Stimulated activated CD8-positive, alpha-beta memory T cell treated with anti-CD3 and anti-CD28 coated beads, Interleukin-4, amount 100 ng/mL, for 48 hours (primary cell): ENCODE measurements at regions not wholly inside any gene's neighbourhood (a gene's known extent, or its start where the extent isn't known, plus 50 kb on each side); places are given as distances from the start of the nearest gene placed in this dataset.

ENCODE experiments used
- DNase-seq: peaks from one replicate; pipeline ENCODE4 v3.0.0-alpha.2; 2020

- no peak for DNase-seq
These were observed 123.8 kb upstream of the RTL1 start for GRCh38 chr14:101027291-101027690.

GRCh38 chr14:101027966-101028365, 124.4 kb upstream of the RTL1 start:
- no peak for DNase-seq

- no peak for DNase-seq
These were observed 125.6 kb upstream of the RTL1 start for GRCh38 chr14:101028971-101029667.

GRCh38 chr14:101029668-101030290, 126.3 kb upstream of the RTL1 start:
- DNase-seq: no peak

GRCh38 chr14:101030586-101030985, 127.1 kb upstream of the RTL1 start:
- DNase-seq: no peak

- no peak for DNase-seq
These were observed 127.7 kb upstream of the RTL1 start for GRCh38 chr14:101031186-101031585.

- no peak for DNase-seq
These were observed 128.2 kb upstream of the RTL1 start for GRCh38 chr14:101031721-101032120.

- DNase-seq: no peak
These were observed 128.9 kb upstream of the RTL1 start for GRCh38 chr14:101032433-101032832.

- no peak for DNase-seq
These were observed 129.5 kb upstream of the RTL1 start for GRCh38 chr14:101033006-101033405.

GRCh38 chr14:101033446-101034165, 130.1 kb upstream of the RTL1 start:
- no peak for DNase-seq

GRCh38 chr14:101034986-101035385, 131.5 kb upstream of the RTL1 start:
- DNase-seq: no peak

GRCh38 chr14:101035466-101036225, 132.1 kb upstream of the RTL1 start:
- DNase-seq: no peak

- DNase-seq: no peak
These were observed 133.7 kb upstream of the RTL1 start for GRCh38 chr14:101037021-101037817.

GRCh38 chr14:101039031-101039754, 135.7 kb upstream of the RTL1 start:
- DNase-seq: no peak

- DNase-seq: no peak
These were observed 136.2 kb upstream of the RTL1 start for GRCh38 chr14:101039755-101040138.

- DNase-seq: no peak
These were observed 137.3 kb upstream of the RTL1 start for GRCh38 chr14:101040538-101041442.

GRCh38 chr14:101043891-101044290, 140.4 kb upstream of the RTL1 start:
- DNase-seq: no peak

GRCh38 chr14:101044741-101045140, 141.2 kb upstream of the RTL1 start:
- no peak for DNase-seq

GRCh38 chr14:101045511-101045910, 142.0 kb upstream of the RTL1 start:
- no peak for DNase-seq

GRCh38 chr14:101046071-101046470, 142.5 kb upstream of the RTL1 start:
- DNase-seq: no peak

GRCh38 chr14:101047326-101047725, 143.8 kb upstream of the RTL1 start:
- no peak for DNase-seq
